ENCODE measurements at regions not wholly inside any gene's neighbourhood (a gene's known extent, or its start where the extent isn't known, plus 50 kb on each side); places are given as distances from the start of the nearest gene placed in this dataset.

DNA sequence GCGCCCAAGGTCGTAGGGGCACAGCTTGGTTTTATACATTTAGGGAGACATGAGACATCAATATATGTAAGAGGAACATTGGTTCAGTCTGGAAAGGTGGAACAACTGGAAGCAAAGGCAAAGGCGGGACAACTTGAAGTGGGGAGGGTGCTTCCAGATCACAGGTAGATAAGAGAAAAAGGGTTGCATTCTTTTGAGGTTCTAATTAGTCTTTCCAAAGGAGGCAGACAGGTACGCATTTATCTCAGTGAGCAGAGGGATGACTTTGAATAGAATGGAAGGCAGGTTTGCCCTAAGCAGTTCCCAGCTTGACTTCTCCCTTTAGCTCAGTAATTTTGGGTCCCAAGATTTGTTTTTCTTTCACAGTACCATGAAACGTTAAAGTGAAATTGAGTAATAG lies 223.2 kb downstream of the FAM47A start:
- TF ChIP-seq, protein P1, sequence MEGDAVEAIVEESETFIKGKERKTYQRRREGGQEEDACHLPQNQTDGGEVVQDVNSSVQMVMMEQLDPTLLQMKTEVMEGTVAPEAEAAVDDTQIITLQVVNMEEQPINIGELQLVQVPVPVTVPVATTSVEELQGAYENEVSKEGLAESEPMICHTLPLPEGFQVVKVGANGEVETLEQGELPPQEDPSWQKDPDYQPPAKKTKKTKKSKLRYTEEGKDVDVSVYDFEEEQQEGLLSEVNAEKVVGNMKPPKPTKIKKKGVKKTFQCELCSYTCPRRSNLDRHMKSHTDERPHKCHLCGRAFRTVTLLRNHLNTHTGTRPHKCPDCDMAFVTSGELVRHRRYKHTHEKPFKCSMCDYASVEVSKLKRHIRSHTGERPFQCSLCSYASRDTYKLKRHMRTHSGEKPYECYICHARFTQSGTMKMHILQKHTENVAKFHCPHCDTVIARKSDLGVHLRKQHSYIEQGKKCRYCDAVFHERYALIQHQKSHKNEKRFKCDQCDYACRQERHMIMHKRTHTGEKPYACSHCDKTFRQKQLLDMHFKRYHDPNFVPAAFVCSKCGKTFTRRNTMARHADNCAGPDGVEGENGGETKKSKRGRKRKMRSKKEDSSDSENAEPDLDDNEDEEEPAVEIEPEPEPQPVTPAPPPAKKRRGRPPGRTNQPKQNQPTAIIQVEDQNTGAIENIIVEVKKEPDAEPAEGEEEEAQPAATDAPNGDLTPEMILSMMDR (IDR thresholded peaks at IDR 0.05), result no peak
- no peak for TF ChIP-seq EZH2 (IDR thresholded peaks at IDR 0.05; ENCODE audit: borderline replicate concordance, insufficient read depth, low read depth, low read length, poor library complexity, severe bottlenecking)
